RWPE1 (cell line): ENCODE measurements at regions not wholly inside any gene's neighbourhood (a gene's known extent, or its start where the extent isn't known, plus 50 kb on each side); places are given as distances from the start of the nearest gene placed in this dataset.
"Not testable (repeated sequence)": the region's sequence is repeated elsewhere in the genome, so short reads cannot be mapped to it uniquely, and the experiment has no call there.

Experiments used
- CTCF ChIA-PET: fragments of 350-600 bp; sonication (Branson Sonifier 250); formaldehyde crosslinking; extraction: SDS; loops from one replicate; lab custom pipeline; 2021; lab: Yijun Ruan, JAX
- POLR2A ChIA-PET: fragments of 400-600 bp; formaldehyde crosslinking; extraction: SDS; loops from one replicate; lab custom pipeline; 2020; ENCODE audit warnings: antibody characterized with exemption; ENCODE audit not compliant: low non-redundant PET; lab: Yijun Ruan, JAX
- DNase-seq: peaks from one replicate; pipeline ENCODE4 v3.0.0; 2012; ENCODE audit warnings: low spot score
- H3K27ac ChIP-seq: fragments of 450-650 bp; 2 replicates; pipeline ENCODE4 v1.5.1; 2017
- TF ChIP-seq, protein P1 (sequence below): fragments of 450-650 bp; conservative IDR thresholded peaks from 2 replicates; pipeline ENCODE4 v1.5.1; 2017; ENCODE audit warnings: low read depth, mild to moderate bottlenecking

DNA sequence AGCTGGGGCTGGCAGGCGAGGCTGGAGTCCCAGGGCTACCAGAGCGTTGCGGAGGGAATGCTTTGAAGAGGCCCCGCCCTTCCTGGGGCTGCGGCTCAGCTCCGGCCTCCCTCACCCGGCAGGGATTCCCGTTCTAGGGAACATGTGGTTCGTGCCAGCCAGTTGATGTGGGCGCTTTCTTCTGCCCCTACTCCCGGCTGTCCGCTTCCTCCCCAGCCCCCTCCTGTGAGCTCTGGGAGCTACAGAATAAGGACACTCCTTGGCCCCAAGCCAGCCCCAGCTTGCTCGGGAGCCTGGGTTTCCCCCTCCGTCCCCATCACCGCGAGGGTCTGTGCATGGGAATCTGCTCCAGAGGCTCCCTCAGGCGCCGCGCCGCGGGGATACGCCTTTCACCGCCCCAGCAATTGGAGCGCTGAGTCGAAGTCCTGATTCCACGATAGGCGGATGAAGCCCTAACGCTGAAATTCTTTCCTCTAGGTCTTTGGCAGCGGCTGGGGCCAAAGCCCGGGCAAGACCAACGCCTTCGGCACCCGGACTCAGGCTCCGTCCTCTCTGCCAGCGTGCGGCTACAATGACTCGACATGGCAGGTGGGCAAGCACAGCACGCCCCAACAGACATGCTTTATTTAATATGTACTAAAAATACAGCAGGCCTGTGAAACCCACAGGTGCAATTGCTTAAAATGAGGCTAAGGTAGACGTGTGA, 69.5 kb downstream of the KLF15 start:
- TF ChIP-seq, protein P1, sequence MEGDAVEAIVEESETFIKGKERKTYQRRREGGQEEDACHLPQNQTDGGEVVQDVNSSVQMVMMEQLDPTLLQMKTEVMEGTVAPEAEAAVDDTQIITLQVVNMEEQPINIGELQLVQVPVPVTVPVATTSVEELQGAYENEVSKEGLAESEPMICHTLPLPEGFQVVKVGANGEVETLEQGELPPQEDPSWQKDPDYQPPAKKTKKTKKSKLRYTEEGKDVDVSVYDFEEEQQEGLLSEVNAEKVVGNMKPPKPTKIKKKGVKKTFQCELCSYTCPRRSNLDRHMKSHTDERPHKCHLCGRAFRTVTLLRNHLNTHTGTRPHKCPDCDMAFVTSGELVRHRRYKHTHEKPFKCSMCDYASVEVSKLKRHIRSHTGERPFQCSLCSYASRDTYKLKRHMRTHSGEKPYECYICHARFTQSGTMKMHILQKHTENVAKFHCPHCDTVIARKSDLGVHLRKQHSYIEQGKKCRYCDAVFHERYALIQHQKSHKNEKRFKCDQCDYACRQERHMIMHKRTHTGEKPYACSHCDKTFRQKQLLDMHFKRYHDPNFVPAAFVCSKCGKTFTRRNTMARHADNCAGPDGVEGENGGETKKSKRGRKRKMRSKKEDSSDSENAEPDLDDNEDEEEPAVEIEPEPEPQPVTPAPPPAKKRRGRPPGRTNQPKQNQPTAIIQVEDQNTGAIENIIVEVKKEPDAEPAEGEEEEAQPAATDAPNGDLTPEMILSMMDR = no peak
- POLR2A ChIA-PET = no interaction called here
- CTCF ChIA-PET = interaction anchor here (0.6 to 0.7 kb wide), 2 partner anchors 46 to 458 kb away, joined by 3 read pairs; no protein-coding TSS in a partner anchor
- DNase-seq = no peak
- peak overlapping the region; percentile 72 for H3K27ac ChIP-seq

DNA sequence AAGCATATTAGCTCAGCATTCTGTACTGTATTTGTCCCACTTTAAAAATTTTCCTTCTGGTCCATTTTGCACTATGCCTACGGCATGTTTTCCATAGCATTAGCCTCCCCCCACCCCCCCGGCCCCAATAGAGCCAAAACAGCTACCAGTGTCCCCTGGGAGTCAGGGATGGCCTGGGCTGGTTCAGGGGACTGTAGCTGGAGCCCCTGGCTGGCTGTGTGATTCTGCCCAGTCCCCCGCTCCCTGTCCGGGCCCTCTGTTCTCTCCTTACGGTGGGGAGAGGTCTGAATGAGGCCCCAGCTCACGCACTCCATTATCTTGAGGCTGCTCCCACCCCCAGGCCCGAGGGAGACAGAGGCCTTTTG, 70.1 kb downstream of the KLF15 start:
- DNase-seq = no peak
- TF ChIP-seq, protein P1 = no peak
- POLR2A ChIA-PET = no interaction called here
- H3K27ac ChIP-seq = peak overlapping the region; percentile 72
- CTCF ChIA-PET = interaction anchor here (0.6 kb wide), 1 partner anchor 47 kb away, joined by 3 read pairs; no protein-coding TSS in a partner anchor

DNA sequence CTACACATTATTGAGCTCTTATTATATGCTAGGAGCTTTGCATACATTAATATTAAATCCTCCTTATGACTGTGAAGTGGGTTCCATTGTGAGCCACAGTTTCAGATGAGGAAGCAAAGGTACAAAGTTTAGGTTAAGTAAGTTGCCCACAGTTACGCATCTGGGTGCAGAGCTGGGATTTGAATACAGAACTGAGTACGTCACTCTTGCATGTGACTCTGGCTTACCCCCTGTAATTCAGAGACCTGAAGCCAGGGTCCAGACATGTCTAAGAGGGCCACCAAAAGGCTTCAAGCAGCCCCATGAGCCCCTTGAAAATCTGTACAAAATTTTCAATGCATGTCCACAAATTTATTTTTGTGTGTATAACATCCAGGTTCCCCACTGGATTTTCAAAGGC, 71.8 kb downstream of the KLF15 start:
- TF ChIP-seq, protein P1 = no peak
- ChIA-PET POLR2A (no interaction called here), CTCF (no interaction called here)
- no peak overlapping the region for H3K27ac ChIP-seq
- DNase-seq = no peak

DNA sequence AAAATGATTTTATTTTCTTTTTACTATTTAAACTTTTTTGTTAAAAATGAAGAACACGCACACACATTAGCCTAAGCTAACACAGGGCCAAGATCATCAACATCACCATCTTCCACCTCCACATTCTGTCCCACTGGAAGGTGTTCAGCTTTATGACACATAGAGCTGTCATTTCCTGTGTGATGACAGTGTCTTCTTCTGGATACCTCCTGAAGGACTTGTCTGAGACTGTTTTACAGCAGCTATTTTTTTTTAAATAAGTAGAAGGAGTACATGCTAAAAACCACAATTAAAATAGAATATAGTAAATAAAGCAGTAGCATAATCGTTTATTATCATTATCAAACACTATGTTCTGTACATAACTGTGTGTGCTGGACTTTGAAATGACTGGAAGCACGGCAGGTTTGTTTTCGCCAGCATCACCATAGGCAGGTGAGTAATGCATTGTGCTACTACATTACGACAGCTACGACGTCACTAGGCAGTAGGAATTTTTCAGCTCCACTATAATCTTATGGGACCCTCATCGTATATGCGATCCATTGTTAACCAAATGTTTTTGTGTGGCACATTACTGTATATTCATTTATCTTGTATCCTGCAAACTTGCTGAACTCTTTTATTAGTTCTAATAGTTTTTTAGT, 72.8 kb downstream of the KLF15 start:
- no peak overlapping the region for H3K27ac ChIP-seq
- TF ChIP-seq, protein P1 = no peak
- CTCF ChIA-PET = interaction anchor here (0.7 to 1.2 kb wide), 2 partner anchors 13 to 34 kb away, joined by 3 to 7 read pairs; no protein-coding TSS in a partner anchor
- POLR2A ChIA-PET = no interaction called here
- DNase-seq = peak; percentile 51

DNA sequence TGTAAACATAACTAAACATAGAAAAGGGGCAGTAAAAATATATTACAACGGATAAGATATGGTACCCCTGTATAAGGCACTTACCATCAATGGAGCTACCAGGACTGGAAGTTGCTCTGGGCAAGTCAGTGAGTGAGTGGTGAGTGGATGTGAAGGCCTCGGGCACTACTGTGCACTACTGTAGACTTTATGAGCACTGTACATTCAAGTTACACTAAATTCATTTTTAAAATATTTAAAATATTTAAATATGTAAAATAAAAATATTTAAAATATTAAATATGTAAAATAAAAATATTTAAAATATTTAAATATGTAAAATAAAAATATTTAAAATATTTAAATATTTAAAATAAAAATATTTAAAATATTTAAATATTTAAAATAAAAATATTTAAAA, 73.6 kb downstream of the KLF15 start:
- CTCF ChIA-PET = interaction anchor here (1.2 kb wide), 1 partner anchor 13 kb away, joined by 3 read pairs; no protein-coding TSS in a partner anchor
- H3K27ac ChIP-seq, DNase-seq, POLR2A ChIA-PET: not testable (repeated sequence)

DNA sequence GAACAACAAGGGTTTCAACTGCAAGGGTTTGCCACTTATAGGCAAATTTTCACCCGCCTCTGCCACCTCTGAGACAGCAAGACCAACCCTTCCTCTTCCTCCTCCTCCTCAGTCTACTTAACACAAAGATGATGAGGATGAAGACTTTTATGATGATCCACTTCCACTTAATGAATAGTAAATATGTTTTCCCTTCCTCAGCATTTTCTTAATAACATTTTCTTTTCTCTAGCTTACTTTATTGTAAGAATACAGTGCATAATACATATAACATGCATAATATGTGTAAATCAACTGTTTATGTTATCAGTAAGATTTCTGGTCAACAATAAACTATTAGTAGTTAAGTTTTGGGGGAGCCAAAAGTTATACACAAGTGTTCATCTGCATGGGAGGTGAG, 77.4 kb downstream of the KLF15 start:
- ChIA-PET CTCF (no interaction called here), POLR2A (no interaction called here)

More for the DNA sequence above, 77.4 kb downstream of the KLF15 start:
- H3K27ac ChIP-seq = no peak overlapping the region
- no peak for DNase-seq
- TF ChIP-seq, protein P1 = no peak
